ENCODE measurements at regions not wholly inside any gene's neighbourhood (a gene's known extent, or its start where the extent isn't known, plus 50 kb on each side); places are given as distances from the start of the nearest gene placed in this dataset.
"Not testable (repeated sequence)": the region's sequence is repeated elsewhere in the genome, so short reads cannot be mapped to it uniquely, and the experiment has no call there.

- no peak overlapping the region for H3K4me3 Mint-ChIP-seq (ENCODE audit: low read depth)
- no peak overlapping the region for H3K27ac Mint-ChIP-seq
- DNase-seq (ENCODE audit: low spot score, unreplicated experiment), result no peak
- no peaks in the 10 kb centered on the region for H3K4me1 Mint-ChIP-seq (ENCODE audit: low read depth)
- H3K27me3 Mint-ChIP-seq, result no peaks in the 10 kb centered on the region
- TF ChIP-seq, protein P1, sequence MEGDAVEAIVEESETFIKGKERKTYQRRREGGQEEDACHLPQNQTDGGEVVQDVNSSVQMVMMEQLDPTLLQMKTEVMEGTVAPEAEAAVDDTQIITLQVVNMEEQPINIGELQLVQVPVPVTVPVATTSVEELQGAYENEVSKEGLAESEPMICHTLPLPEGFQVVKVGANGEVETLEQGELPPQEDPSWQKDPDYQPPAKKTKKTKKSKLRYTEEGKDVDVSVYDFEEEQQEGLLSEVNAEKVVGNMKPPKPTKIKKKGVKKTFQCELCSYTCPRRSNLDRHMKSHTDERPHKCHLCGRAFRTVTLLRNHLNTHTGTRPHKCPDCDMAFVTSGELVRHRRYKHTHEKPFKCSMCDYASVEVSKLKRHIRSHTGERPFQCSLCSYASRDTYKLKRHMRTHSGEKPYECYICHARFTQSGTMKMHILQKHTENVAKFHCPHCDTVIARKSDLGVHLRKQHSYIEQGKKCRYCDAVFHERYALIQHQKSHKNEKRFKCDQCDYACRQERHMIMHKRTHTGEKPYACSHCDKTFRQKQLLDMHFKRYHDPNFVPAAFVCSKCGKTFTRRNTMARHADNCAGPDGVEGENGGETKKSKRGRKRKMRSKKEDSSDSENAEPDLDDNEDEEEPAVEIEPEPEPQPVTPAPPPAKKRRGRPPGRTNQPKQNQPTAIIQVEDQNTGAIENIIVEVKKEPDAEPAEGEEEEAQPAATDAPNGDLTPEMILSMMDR (IDR thresholded peaks at IDR 0.05; ENCODE audit: unreplicated experiment), result no peak
- H3K9me3 Mint-ChIP-seq (ENCODE audit: low read depth), result peaks cover 7% of the 10 kb centered on the region
- peaks cover 2% of the 10 kb centered on the region for H3K36me3 Mint-ChIP-seq (ENCODE audit: insufficient read depth)
Observed at GRCh38 chr4:10783351-10783750, 98.8 kb upstream of the CLNK start.

- DNase-seq (ENCODE audit: low spot score, unreplicated experiment), result no peak
- Mint-ChIP-seq H3K4me1 (ENCODE audit: low read depth) (no peaks in the 10 kb centered on the region), H3K4me3 (ENCODE audit: low read depth) (no peak overlapping the region), H3K36me3 (ENCODE audit: insufficient read depth) (peaks cover 2% of the 10 kb centered on the region), H3K9me3 (ENCODE audit: low read depth) (peaks cover 7% of the 10 kb centered on the region), H3K27me3 (no peaks in the 10 kb centered on the region), H3K27ac (no peak overlapping the region)
- TF ChIP-seq, protein P1 (IDR thresholded peaks at IDR 0.05; ENCODE audit: unreplicated experiment), result no peak
Observed at GRCh38 chr4:10781805-10782204, 97.2 kb upstream of the CLNK start.

- not testable (repeated sequence) for DNase-seq (ENCODE audit: low spot score, unreplicated experiment); H3K4me1 Mint-ChIP-seq (ENCODE audit: low read depth); H3K27me3 Mint-ChIP-seq; H3K27ac Mint-ChIP-seq; H3K36me3 Mint-ChIP-seq (ENCODE audit: insufficient read depth); H3K9me3 Mint-ChIP-seq (ENCODE audit: low read depth); H3K4me3 Mint-ChIP-seq (ENCODE audit: low read depth)
Observed at GRCh38 chr4:10780803-10781202, 96.2 kb upstream of the CLNK start.

DNA sequence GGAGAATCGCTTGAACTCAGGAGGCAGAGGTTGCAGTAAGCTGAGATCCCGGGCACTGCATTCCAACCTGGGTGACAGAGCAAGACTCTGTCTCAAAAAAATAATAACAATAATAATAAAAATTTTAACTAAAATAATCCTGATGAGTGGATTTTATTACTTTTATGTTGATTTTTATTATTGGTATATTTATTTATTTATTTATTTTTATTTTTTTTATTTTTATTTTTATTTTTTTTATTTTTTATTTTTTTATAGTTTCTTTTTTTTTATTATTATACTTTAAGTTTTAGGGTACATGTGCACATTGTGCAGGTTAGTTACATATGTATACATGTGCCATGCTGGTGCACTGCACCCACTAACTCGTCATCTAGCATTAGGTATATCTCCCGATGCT lies 90.6 kb upstream of the CLNK start:
- not testable (repeated sequence) for H3K9me3 Mint-ChIP-seq (ENCODE audit: low read depth); DNase-seq (ENCODE audit: low spot score, unreplicated experiment); H3K4me3 Mint-ChIP-seq (ENCODE audit: low read depth); H3K27ac Mint-ChIP-seq; H3K4me1 Mint-ChIP-seq (ENCODE audit: low read depth); H3K27me3 Mint-ChIP-seq; H3K36me3 Mint-ChIP-seq (ENCODE audit: insufficient read depth)

GRCh38 chr4:10773656-10774055 lies 89.1 kb upstream of the CLNK start:
- Mint-ChIP-seq H3K4me1 (ENCODE audit: low read depth) (no peaks in the 10 kb centered on the region), H3K27ac (no peak overlapping the region), H3K4me3 (ENCODE audit: low read depth) (no peak overlapping the region), H3K36me3 (ENCODE audit: insufficient read depth) (no peaks in the 10 kb centered on the region), H3K9me3 (ENCODE audit: low read depth) (peaks cover 6% of the 10 kb centered on the region), H3K27me3 (no peaks in the 10 kb centered on the region)
- DNase-seq (ENCODE audit: low spot score, unreplicated experiment), result no peak
- TF ChIP-seq, protein P1 (IDR thresholded peaks at IDR 0.05; ENCODE audit: unreplicated experiment), result no peak

- DNase-seq (ENCODE audit: low spot score, unreplicated experiment), result no peak
- peaks cover 6% of the 10 kb centered on the region for H3K9me3 Mint-ChIP-seq (ENCODE audit: low read depth)
- H3K27ac Mint-ChIP-seq, result no peak overlapping the region
- no peaks in the 10 kb centered on the region for H3K27me3 Mint-ChIP-seq
- H3K4me1 Mint-ChIP-seq (ENCODE audit: low read depth), result no peaks in the 10 kb centered on the region
- TF ChIP-seq, protein P1 (IDR thresholded peaks at IDR 0.05; ENCODE audit: unreplicated experiment), result no peak
- no peaks in the 10 kb centered on the region for H3K36me3 Mint-ChIP-seq (ENCODE audit: insufficient read depth)
- H3K4me3 Mint-ChIP-seq (ENCODE audit: low read depth), result no peak overlapping the region
Observed at GRCh38 chr4:10773010-10773409, 88.4 kb upstream of the CLNK start.

All from progenitor cell of endocrine pancreas (in vitro differentiated cells).